GM19193 (cell line): ENCODE measurements at regions not wholly inside any gene's neighbourhood (a gene's known extent, or its start where the extent isn't known, plus 50 kb on each side); places are given as distances from the start of the nearest gene placed in this dataset.

Experiments used
- POLR2A ChIP-seq: IDR thresholded peaks from 4 replicates; pipeline ENCODE4 v1.6.1; 2011; ENCODE audit not compliant: insufficient read depth, insufficient read length; ENCODE audit errors: extremely low read depth

- peak; percentile 21 for TF ChIP-seq POLR2A
Measured at GRCh38 chr1:149176453-149177316, 73.3 kb upstream of the NBPF9 start.
